ENCODE measurements at regions not wholly inside any gene's neighbourhood (a gene's known extent, or its start where the extent isn't known, plus 50 kb on each side); places are given as distances from the start of the nearest gene placed in this dataset.

DNA sequence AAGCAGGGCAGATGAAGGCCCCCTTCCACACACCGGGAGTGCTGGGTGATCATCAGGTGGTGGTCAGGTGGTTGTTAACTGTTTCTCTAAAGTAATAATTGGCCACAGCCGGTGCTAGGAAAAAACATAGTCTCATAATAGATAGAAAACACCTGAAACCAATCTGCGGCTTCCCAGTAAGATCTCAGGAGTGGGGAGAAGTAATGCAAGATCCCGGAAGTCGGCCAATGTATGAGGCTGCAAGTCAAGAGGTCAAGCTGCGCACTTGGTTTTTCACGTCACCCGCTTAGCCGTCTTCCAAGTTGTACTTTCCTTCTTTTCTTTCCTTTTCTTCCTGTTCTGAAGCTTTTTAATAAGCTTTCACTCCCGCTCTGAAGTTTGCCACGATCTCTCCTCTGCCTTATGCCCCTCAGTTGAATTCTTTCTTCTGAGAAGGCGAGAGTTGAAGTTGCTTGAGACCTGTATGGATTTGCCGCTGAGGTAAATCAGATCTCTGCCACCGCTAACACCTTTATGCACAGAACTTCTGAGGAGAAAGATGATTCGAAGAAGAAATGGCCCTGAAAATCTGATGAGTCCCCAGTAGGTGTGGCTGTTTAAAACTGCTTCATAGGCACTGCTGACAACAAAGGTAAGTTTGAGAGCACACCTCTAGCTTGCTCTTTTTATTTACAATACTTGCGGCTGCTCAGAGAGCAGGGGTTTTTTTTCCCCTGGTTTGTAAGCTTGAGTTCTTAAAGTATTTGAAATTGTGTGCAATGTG is 406.6 kb downstream of the FAM170A start:
- no peak for DNase-seq (ENCODE audit: low spot score in 2 of 2)
- no peak overlapping the region for H3K27ac ChIP-seq
- no peak for TF ChIP-seq EP300 (IDR thresholded peaks at IDR 0.05)
- 79 to 80% methylated on average over 16 of the region's 16 CpGs for WGBS, 2 donors
- no peaks in the 10 kb centered on the region for H3K9me3 ChIP-seq
- H3K36me3 ChIP-seq: no peaks in the 10 kb centered on the region
- H3K27me3 ChIP-seq: no peaks in the 10 kb centered on the region
- no peak overlapping the region for H3K4me3 ChIP-seq
- H3K4me1 ChIP-seq: no peaks in the 10 kb centered on the region

DNA sequence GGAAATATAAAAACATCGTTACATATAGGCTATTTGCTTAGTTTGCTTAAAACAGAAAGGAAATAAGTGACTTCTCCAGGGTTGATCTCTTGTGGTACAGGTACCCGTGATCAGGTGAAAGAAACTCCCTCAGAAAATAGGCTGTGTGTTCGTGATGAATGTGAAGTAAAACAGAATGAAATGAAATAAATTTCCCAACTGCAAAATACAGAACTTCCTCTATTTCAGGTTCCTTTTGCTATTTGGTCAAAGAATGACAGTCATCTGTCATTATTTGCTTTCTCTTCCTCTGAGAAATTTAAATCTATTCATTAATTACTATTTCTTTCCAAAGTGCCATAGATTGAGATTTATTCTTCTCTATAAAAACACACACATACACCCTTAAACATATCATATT is 408.1 kb downstream of the FAM170A start:
- 73 to 75% methylated on average over 3 of the region's 3 CpGs for WGBS, 2 donors
- Histone ChIP-seq H3K27me3 (no peaks in the 10 kb centered on the region), H3K36me3 (no peaks in the 10 kb centered on the region), H3K4me3 (no peak overlapping the region), H3K27ac (no peak overlapping the region), H3K4me1 (no peaks in the 10 kb centered on the region), H3K9me3 (no peaks in the 10 kb centered on the region)
- no peak for TF ChIP-seq CTCF (IDR thresholded peaks at IDR 0.05)
- TF ChIP-seq EP300 (IDR thresholded peaks at IDR 0.05): no peak
- no peak for TF ChIP-seq POLR2A (IDR thresholded peaks at IDR 0.05)
- DNase-seq (ENCODE audit: low spot score in 2 of 2): no peak

GRCh38 chr5:120039111-120039510 is 409.8 kb downstream of the FAM170A start:
- 79% methylated on average over 3 of the region's 3 CpGs for WGBS, 2 donors
- no peaks in the 10 kb centered on the region for H3K36me3 ChIP-seq
- no peak overlapping the region for H3K4me3 ChIP-seq
- H3K4me1 ChIP-seq: no peaks in the 10 kb centered on the region
- H3K9me3 ChIP-seq: no peaks in the 10 kb centered on the region
- H3K27ac ChIP-seq: no peak overlapping the region
- no peaks in the 10 kb centered on the region for H3K27me3 ChIP-seq
- DNase-seq (ENCODE audit: low spot score in 2 of 2): no peak
- no peak for TF ChIP-seq EP300 (IDR thresholded peaks at IDR 0.05)
- no peak for TF ChIP-seq CTCF (IDR thresholded peaks at IDR 0.05)
- TF ChIP-seq POLR2A (IDR thresholded peaks at IDR 0.05): no peak

GRCh38 chr5:120043431-120043830 is 414.1 kb downstream of the FAM170A start:
- H3K27ac ChIP-seq: no peak overlapping the region
- no peaks in the 10 kb centered on the region for H3K36me3 ChIP-seq
- no peak for DNase-seq (ENCODE audit: low spot score in 2 of 2)
- no peak overlapping the region for H3K4me3 ChIP-seq
- TF ChIP-seq EP300 (IDR thresholded peaks at IDR 0.05): no peak
- no peaks in the 10 kb centered on the region for H3K9me3 ChIP-seq
- no peaks in the 10 kb centered on the region for H3K4me1 ChIP-seq
- H3K27me3 ChIP-seq: no peaks in the 10 kb centered on the region

GRCh38 chr5:120052916-120053828 is 410.9 kb upstream of the PRR16 start:
- no peaks in the 10 kb centered on the region for H3K36me3 ChIP-seq
- no peak for TF ChIP-seq CTCF (IDR thresholded peaks at IDR 0.05)
- TF ChIP-seq EP300 (IDR thresholded peaks at IDR 0.05): peak; percentile 65 to 75
- no peak for TF ChIP-seq POLR2A (IDR thresholded peaks at IDR 0.05)
- H3K4me1 ChIP-seq: peaks cover 0 to 8% (median 0%) of the 10 kb centered on the region in 4 donors
- peak overlapping the region in 2 of 4 donors; percentile 29 to 67 for H3K27ac ChIP-seq
- WGBS, 2 donors: 61 to 62% methylated on average over 4 of the region's 4 CpGs
- H3K4me3 ChIP-seq: no peak overlapping the region
- DNase-seq (ENCODE audit: low spot score in 2 of 2): no peak
- no peaks in the 10 kb centered on the region for H3K9me3 ChIP-seq
- H3K27me3 ChIP-seq: no peaks in the 10 kb centered on the region

DNA sequence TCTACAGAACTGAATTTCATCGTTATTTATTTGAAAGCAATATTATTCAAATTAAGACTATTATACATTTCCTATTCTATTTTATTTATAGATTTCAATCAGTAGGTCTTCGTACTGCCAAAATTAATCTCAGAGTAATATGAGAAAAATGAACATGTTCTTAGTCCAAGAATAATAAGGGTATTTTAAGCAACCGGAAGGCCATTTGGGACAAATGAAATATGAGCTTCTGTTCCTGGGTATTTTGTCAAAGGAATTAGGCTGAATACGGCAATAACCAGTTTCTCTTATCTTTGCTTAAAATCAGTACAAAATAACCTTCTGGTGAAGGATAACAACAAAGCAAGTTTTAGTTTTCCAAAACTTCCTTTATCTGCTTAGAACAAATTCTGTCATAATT is 410.3 kb upstream of the PRR16 start:
- no peak for TF ChIP-seq POLR2A (IDR thresholded peaks at IDR 0.05)
- no peak for TF ChIP-seq EP300 (IDR thresholded peaks at IDR 0.05)
- TF ChIP-seq CTCF (IDR thresholded peaks at IDR 0.05): no peak
- Histone ChIP-seq H3K36me3 (no peaks in the 10 kb centered on the region), H3K4me1 (peaks cover 0 to 8% (median 0%) of the 10 kb centered on the region in 4 donors), H3K27me3 (no peaks in the 10 kb centered on the region), H3K27ac (peak overlapping the region in 2 of 4 donors; percentile 29 to 67), H3K9me3 (no peaks in the 10 kb centered on the region), H3K4me3 (no peak overlapping the region)
- no peak for DNase-seq (ENCODE audit: low spot score in 2 of 2)
- WGBS, 2 donors: 34 to 37% methylated on average over 4 of the region's 4 CpGs

All from tibial nerve (tissue), 4 donors.